Pancreas (tissue), 10 donors: ENCODE measurements at regions not wholly inside any gene's neighbourhood (a gene's known extent, or its start where the extent isn't known, plus 50 kb on each side); places are given as distances from the start of the nearest gene placed in this dataset.

Source experiments
- ATAC-seq, 4 donors: fragments of 200-7000 bp; cut with Tn5 transposase; one replicate each; pipeline versions ENCODE4 v1.8.0 to v1.9.1; 2020; ENCODE audit warnings: mild to moderate bottlenecking in 4 of 4, moderate library complexity in 4 of 4
- DNase-seq, 6 donors: peaks; one replicate each; pipeline ENCODE4 v3.0.0-alpha.2; 2020
- FAIRE-seq: peaks from 2 replicates; lab custom pipeline; 2012; peaks lifted over from hg19 to GRCh38; lab: Jason Lieb, UNC
- H3K27ac ChIP-seq, 4 donors: fragments of 200-600 bp; sonication (generic); 1 replicate in 3 of 4; 2 replicates in 1 of 4; pipeline versions ENCODE4 v1.5.0 to v1.8.0; 2020
- H3K27me3 ChIP-seq, 4 donors: fragments of 200-600 bp; one replicate each; pipeline ENCODE4 v1.8.0; 2021
- H3K36me3 ChIP-seq, 3 donors: fragments of 200-600 bp; sonication (generic) in 1 of 3; one replicate each; pipeline versions ENCODE4 v1.5.0 to v1.8.0; 2020 to 2021
- H3K4me1 ChIP-seq, 3 donors: fragments of 200-600 bp; one replicate each; pipeline ENCODE4 v1.8.0; 2021
- H3K4me3 ChIP-seq, 4 donors: fragments of 200-600 bp; sonication (generic) in 2 of 4; one replicate each; pipeline versions ENCODE4 v1.5.0 to v1.8.0; 2020 to 2021
- H3K9me3 ChIP-seq, 4 donors: fragments of 200-600 bp; one replicate each; pipeline ENCODE4 v1.8.0; 2021
- CTCF ChIP-seq, 4 donors: fragments of 200-600 bp; sonication (generic) in 3 of 4; IDR thresholded peaks; one replicate each; pipeline versions ENCODE4 v1.5.0 to v1.8.0; 2021; ENCODE audit warnings: antibody characterized with exemption in 4 of 4
- WGBS, 2 donors: extraction: QIAGEN DNeasy Blood & Tissue Kit; methylation state at CpG; one replicate each; pipeline ENCODE4 v1.1.7; 2013; 5-methylcytosine and 5-hydroxymethylcytosine counted together
- intact Hi-C, 3 donors: fragments of 100-400 bp; cut with DNase I; formaldehyde crosslinking; loops; one replicate each; pipeline versions ENCODE4 v1.11.1 to v1.14.2; 2022
- donor health status: healthy with polysubstance abuse.
- donor health status: DM: no; HTN: no; CAD: no; lungs with moderate emphysema.
- donor health status: DM: no; HTN: no; CAD: no.
- donor health status: control.
- donor health status: control.
- donor health status: Bipolar disorder and iron deficiency.
- donor health status: DM: yes; HTN: yes; CAD: no.
- donor health status: DM: no; HTN: no; CAD: no.
- donor health status: DM: no; HTN: no; CAD: no.
- donor health status: DM: yes; HTN: yes; CAD: no.

GRCh38 chr10:117716889-117717288 is 174.3 kb downstream of the EMX2 start:
- no peaks in the 10 kb centered on the region for H3K36me3 ChIP-seq
- no peak for TF ChIP-seq CTCF (IDR thresholded peaks at IDR 0.05)
- intact Hi-C loops, result no loop called here
- H3K4me3 ChIP-seq, result no peak overlapping the region
- no peak for ATAC-seq
- DNase-seq, result no peak
- H3K27ac ChIP-seq, result no peak overlapping the region
- H3K27me3 ChIP-seq, result no peaks in the 10 kb centered on the region
- no peaks in the 10 kb centered on the region for H3K4me1 ChIP-seq
- WGBS, 2 donors, result 82 to 88% methylated on average over 1 of the region's 1 CpG
- FAIRE-seq, result no peak
- H3K9me3 ChIP-seq, result no peaks in the 10 kb centered on the region

GRCh38 chr10:117718986-117719920 is 176.7 kb downstream of the EMX2 start:
- FAIRE-seq, result no peak
- Histone ChIP-seq H3K9me3 (no peaks in the 10 kb centered on the region), H3K4me1 (no peaks in the 10 kb centered on the region), H3K36me3 (no peaks in the 10 kb centered on the region), H3K27ac (no peak overlapping the region), H3K27me3 (no peaks in the 10 kb centered on the region), H3K4me3 (no peak overlapping the region)
- intact Hi-C loops, result no loop called here
- no peak for TF ChIP-seq CTCF (IDR thresholded peaks at IDR 0.05)
- no peak for ATAC-seq
- no peak for DNase-seq
- WGBS, 2 donors, result 48 to 49% methylated on average over 9 of the region's 9 CpGs

GRCh38 chr10:117720931-117721835 is 178.6 kb downstream of the EMX2 start:
- intact Hi-C loops, result no loop called here
- Histone ChIP-seq H3K27ac (no peak overlapping the region), H3K36me3 (no peaks in the 10 kb centered on the region), H3K4me1 (no peaks in the 10 kb centered on the region), H3K9me3 (no peaks in the 10 kb centered on the region), H3K27me3 (no peaks in the 10 kb centered on the region), H3K4me3 (no peak overlapping the region)
- TF ChIP-seq CTCF (IDR thresholded peaks at IDR 0.05), result no peak
- ATAC-seq (no peak), DNase-seq (no peak), FAIRE-seq (no peak)
- WGBS, 2 donors, result 47% methylated on average over 21 of the region's 21 CpGs

GRCh38 chr10:117721873-117722272 is 179.3 kb downstream of the EMX2 start:
- ATAC-seq (no peak), FAIRE-seq (no peak), DNase-seq (no peak)
- WGBS, 2 donors, result 63 to 64% methylated on average over 5 of the region's 5 CpGs
- no peaks in the 10 kb centered on the region for H3K4me1 ChIP-seq
- H3K4me3 ChIP-seq, result no peak overlapping the region
- intact Hi-C loops, result no loop called here
- no peaks in the 10 kb centered on the region for H3K9me3 ChIP-seq
- H3K27ac ChIP-seq, result no peak overlapping the region
- no peaks in the 10 kb centered on the region for H3K27me3 ChIP-seq
- TF ChIP-seq CTCF (IDR thresholded peaks at IDR 0.05), result no peak
- H3K36me3 ChIP-seq, result no peaks in the 10 kb centered on the region
